Gastroesophageal sphincter (tissue), 3 donors: ENCODE measurements at regions not wholly inside any gene's neighbourhood (a gene's known extent, or its start where the extent isn't known, plus 50 kb on each side); places are given as distances from the start of the nearest gene placed in this dataset.

Experiments
- CTCF ChIP-seq, 4 experiments: fragments of 200-600 bp in 2 of 4; fragments of 450-650 bp in 2 of 4; sonication (generic) in 1 of 4; IDR thresholded peaks; one replicate each; pipeline ENCODE4 v1.5.1; 2017 to 2019; ENCODE audit warnings: antibody characterized with exemption in 4 of 4, mild to moderate bottlenecking in 2 of 4, moderate library complexity in 2 of 4
- POLR2A ChIP-seq, 2 donors: fragments of 450-650 bp; IDR thresholded peaks; one replicate each; pipeline ENCODE4 v1.6.1; 2017; ENCODE audit warnings: antibody characterized with exemption in 2 of 2, mild to moderate bottlenecking in 2 of 2, moderate library complexity in 1 of 2

GRCh38 chr5:105740242-105740641 is 1930.5 kb downstream of the EFNA5 start:
- TF ChIP-seq CTCF (IDR thresholded peaks at IDR 0.05) (no peak), POLR2A (IDR thresholded peaks at IDR 0.05) (no peak)
